A673 (cell line): ENCODE measurements at regions not wholly inside any gene's neighbourhood (a gene's known extent, or its start where the extent isn't known, plus 50 kb on each side); places are given as distances from the start of the nearest gene placed in this dataset.

Experiments
- BruUV-seq: library from RNA; stranded (reverse); fragments of 400-500 nt; replicated peaks from 2 replicates; lab custom pipeline; 2021; lab: Mats Ljungman, UMichigan
- CTCF ChIA-PET: fragments of 300-600 bp; sonication (Branson Sonifier 250); formaldehyde crosslinking; loops from one replicate; lab custom pipeline; 2022; ENCODE audit warnings: antibody characterized with exemption; lab: Charles Lee
- POLR2A ChIA-PET: fragments of 300-600 bp; sonication (Branson Sonifier 250); formaldehyde crosslinking; loops from one replicate; lab custom pipeline; 2022; ENCODE audit warnings: antibody characterized with exemption; ENCODE audit not compliant: low non-redundant PET; lab: Charles Lee
- DNase-seq: peaks from one replicate; pipeline ENCODE4 v3.0.0-alpha.2; 2015; ENCODE audit warnings: low spot score
- H3K27ac ChIP-seq: fragments of 200-600 bp; sonication (generic); 2 replicates; pipeline ENCODE4 v1.5.1; 2016; ENCODE audit warnings: mixed run types, low read depth, mild to moderate bottlenecking, mixed read lengths, antibody characterized with exemption, low read length; ENCODE audit not compliant: poor library complexity, severe bottlenecking
- H3K27me3 ChIP-seq: fragments of 200-600 bp; sonication (generic); replicated peaks from 2 replicates; pipeline ENCODE4 v1.6.1; 2017; ENCODE audit warnings: mixed run types, low read depth, mild to moderate bottlenecking, mixed read lengths, antibody characterized with exemption, low read length; ENCODE audit not compliant: insufficient read depth, poor library complexity
- H3K36me3 ChIP-seq: fragments of 200-600 bp; sonication (generic); 2 replicates; pipeline ENCODE4 v1.6.1; 2016; ENCODE audit warnings: mixed run types, mild to moderate bottlenecking, mixed read lengths, antibody characterized with exemption, low read length; ENCODE audit not compliant: insufficient read depth, poor library complexity, severe bottlenecking
- H3K4me1 ChIP-seq: fragments of 200-600 bp; sonication (generic); 2 replicates; pipeline ENCODE4 v1.6.1; 2017; ENCODE audit warnings: mixed run types, mild to moderate bottlenecking, mixed read lengths, antibody characterized with exemption, low read length; ENCODE audit not compliant: insufficient read depth, poor library complexity, severe bottlenecking
- H3K4me3 ChIP-seq: fragments of 200-600 bp; sonication (generic); 2 replicates; pipeline ENCODE4 v1.5.1; 2016; ENCODE audit warnings: low read depth, mixed run types, mild to moderate bottlenecking, mixed read lengths, low read length; ENCODE audit not compliant: poor library complexity, severe bottlenecking
- H3K9me3 ChIP-seq: fragments of 200-600 bp; sonication (generic); 2 replicates; pipeline ENCODE4 v1.6.1; 2016; ENCODE audit warnings: mixed run types, low read depth, mild to moderate bottlenecking, mixed read lengths, antibody characterized with exemption, low read length; ENCODE audit not compliant: poor library complexity, severe bottlenecking
- EZH2 ChIP-seq: fragments of 200-600 bp; sonication (generic); IDR thresholded peaks from 2 replicates; pipeline ENCODE4 v1.6.1; 2017; ENCODE audit warnings: borderline replicate concordance, low read depth, mild to moderate bottlenecking, mixed read lengths, antibody characterized with exemption, low read length; ENCODE audit not compliant: poor library complexity, severe bottlenecking
- intact Hi-C: fragments of 100-400 bp; cut with micrococcal nuclease; formaldehyde crosslinking; loops from one replicate; pipeline ENCODE4 v1.10.0; 2022; ENCODE audit not compliant: unreplicated experiment
- TF ChIP-seq, protein P1 (sequence below): fragments of 300-800, 200-600 bp; sonication (generic); conservative IDR thresholded peaks from 2 replicates; pipeline ENCODE4 v1.5.1; 2017; ENCODE audit warnings: low read depth, mild to moderate bottlenecking, antibody characterized with exemption, low read length, moderate library complexity, mixed read lengths

- CTCF ChIA-PET, result no interaction called here
- no TSS peak for BruUV-seq
- no peak overlapping the region for H3K27ac ChIP-seq
- DNase-seq, result no peak
- no peaks in the 10 kb centered on the region for H3K9me3 ChIP-seq
- no peak for TF ChIP-seq EZH2
- TF ChIP-seq, protein P1, sequence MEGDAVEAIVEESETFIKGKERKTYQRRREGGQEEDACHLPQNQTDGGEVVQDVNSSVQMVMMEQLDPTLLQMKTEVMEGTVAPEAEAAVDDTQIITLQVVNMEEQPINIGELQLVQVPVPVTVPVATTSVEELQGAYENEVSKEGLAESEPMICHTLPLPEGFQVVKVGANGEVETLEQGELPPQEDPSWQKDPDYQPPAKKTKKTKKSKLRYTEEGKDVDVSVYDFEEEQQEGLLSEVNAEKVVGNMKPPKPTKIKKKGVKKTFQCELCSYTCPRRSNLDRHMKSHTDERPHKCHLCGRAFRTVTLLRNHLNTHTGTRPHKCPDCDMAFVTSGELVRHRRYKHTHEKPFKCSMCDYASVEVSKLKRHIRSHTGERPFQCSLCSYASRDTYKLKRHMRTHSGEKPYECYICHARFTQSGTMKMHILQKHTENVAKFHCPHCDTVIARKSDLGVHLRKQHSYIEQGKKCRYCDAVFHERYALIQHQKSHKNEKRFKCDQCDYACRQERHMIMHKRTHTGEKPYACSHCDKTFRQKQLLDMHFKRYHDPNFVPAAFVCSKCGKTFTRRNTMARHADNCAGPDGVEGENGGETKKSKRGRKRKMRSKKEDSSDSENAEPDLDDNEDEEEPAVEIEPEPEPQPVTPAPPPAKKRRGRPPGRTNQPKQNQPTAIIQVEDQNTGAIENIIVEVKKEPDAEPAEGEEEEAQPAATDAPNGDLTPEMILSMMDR, result no peak
- intact Hi-C loops, result loop anchor here (5.0 kb wide), 1 partner anchor 110 kb away; no protein-coding TSS in a partner anchor
- H3K27me3 ChIP-seq, result peaks cover 74% of the 10 kb centered on the region
- H3K36me3 ChIP-seq, result no peaks in the 10 kb centered on the region
- no peaks in the 10 kb centered on the region for H3K4me1 ChIP-seq
- POLR2A ChIA-PET, result no interaction called here
- no peak overlapping the region for H3K4me3 ChIP-seq
Observed at GRCh38 chr1:48092401-48092800, 95.2 kb upstream of the TRABD2B start.

GRCh38 chr1:48089356-48089891, 92.2 kb upstream of the TRABD2B start:
- intact Hi-C loops, result no loop called here
- BruUV-seq, result no TSS peak
- no peak for DNase-seq
- Histone ChIP-seq H3K27me3 (peaks cover 88% of the 10 kb centered on the region), H3K9me3 (no peaks in the 10 kb centered on the region), H3K27ac (no peak overlapping the region), H3K36me3 (no peaks in the 10 kb centered on the region), H3K4me3 (no peak overlapping the region), H3K4me1 (no peaks in the 10 kb centered on the region)
- no peak for TF ChIP-seq EZH2
- TF ChIP-seq, protein P1, result no peak
- CTCF ChIA-PET, result no interaction called here
- POLR2A ChIA-PET, result no interaction called here

DNA sequence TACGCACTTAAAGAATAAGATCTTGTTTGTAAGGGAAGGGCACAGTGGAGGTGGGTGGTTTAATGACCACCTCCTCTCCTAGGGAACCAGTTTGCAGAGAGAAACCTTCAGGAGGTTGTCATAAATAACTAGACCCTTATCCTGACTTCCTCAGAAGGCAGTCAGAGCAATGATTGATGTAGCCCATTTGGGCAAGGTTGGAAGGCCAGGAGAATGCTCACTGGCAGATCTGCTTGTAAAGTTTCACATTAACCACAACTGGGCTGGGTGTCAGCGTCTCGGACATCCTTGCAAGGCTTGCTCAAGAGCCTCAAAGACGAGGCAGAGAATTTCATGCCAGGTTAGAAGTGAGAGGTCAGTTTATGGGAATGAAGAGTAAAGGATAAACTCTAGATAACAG, 87.6 kb upstream of the TRABD2B start:
- CTCF ChIA-PET, result no interaction called here
- Histone ChIP-seq H3K27ac (no peak overlapping the region), H3K9me3 (no peaks in the 10 kb centered on the region), H3K27me3 (peaks cover 47% of the 10 kb centered on the region), H3K36me3 (no peaks in the 10 kb centered on the region), H3K4me3 (no peak overlapping the region), H3K4me1 (no peaks in the 10 kb centered on the region)
- no TSS peak for BruUV-seq
- no peak for DNase-seq
- intact Hi-C loops, result no loop called here
- POLR2A ChIA-PET, result no interaction called here
- TF ChIP-seq, protein P1, result no peak
- TF ChIP-seq EZH2, result no peak
